C4-2B (cell line): ENCODE measurements at regions not wholly inside any gene's neighbourhood (a gene's known extent, or its start where the extent isn't known, plus 50 kb on each side); places are given as distances from the start of the nearest gene placed in this dataset.

ENCODE experiments used
- H3K27ac ChIP-seq: fragments of 450-650 bp; 2 replicates; pipeline ENCODE4 v1.5.1; 2017
- ZFX ChIP-seq: fragments of 450-650 bp; IDR thresholded peaks from 2 replicates; pipeline ENCODE4 v1.6.1; 2017
- TF ChIP-seq, protein P1 (sequence below): fragments of 450-650 bp; conservative IDR thresholded peaks from 2 replicates; pipeline ENCODE4 v1.5.1; 2017; ENCODE audit warnings: mild to moderate bottlenecking

DNA sequence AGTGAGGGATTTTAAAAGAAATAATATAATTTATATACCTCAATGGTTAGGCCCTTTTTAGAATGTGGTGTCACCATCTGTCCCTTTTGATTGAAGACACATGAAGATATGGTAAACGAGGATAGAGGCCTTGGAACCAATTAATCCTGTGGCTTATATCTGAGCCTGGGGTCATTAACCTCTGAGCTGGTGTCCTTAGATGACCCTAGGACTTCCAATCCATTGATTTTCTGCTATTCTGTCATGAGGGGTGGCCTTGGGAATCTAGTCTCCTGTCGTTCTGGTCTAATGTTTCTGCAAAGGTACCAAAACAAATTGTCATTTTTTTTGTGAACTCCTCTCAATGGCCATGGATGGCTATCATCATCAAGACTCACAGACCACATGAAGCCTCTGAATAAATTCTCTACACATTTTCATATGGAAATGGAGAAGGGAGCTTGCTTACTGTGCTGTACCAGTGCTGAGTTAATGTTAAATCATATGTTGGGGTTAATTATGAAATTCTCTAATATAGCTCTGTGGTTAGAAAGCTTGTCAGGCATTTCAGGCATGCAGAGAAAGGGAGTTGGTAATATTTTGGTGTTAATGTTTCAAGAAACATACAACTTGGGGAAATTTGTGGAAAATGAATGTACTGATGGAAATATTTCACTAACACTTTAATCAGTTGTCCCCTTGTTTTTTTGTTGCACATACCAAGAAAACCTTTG is 204.2 kb upstream of the IL15 start:
- TF ChIP-seq, protein P1, sequence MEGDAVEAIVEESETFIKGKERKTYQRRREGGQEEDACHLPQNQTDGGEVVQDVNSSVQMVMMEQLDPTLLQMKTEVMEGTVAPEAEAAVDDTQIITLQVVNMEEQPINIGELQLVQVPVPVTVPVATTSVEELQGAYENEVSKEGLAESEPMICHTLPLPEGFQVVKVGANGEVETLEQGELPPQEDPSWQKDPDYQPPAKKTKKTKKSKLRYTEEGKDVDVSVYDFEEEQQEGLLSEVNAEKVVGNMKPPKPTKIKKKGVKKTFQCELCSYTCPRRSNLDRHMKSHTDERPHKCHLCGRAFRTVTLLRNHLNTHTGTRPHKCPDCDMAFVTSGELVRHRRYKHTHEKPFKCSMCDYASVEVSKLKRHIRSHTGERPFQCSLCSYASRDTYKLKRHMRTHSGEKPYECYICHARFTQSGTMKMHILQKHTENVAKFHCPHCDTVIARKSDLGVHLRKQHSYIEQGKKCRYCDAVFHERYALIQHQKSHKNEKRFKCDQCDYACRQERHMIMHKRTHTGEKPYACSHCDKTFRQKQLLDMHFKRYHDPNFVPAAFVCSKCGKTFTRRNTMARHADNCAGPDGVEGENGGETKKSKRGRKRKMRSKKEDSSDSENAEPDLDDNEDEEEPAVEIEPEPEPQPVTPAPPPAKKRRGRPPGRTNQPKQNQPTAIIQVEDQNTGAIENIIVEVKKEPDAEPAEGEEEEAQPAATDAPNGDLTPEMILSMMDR, result no peak
- no peak for TF ChIP-seq ZFX

DNA sequence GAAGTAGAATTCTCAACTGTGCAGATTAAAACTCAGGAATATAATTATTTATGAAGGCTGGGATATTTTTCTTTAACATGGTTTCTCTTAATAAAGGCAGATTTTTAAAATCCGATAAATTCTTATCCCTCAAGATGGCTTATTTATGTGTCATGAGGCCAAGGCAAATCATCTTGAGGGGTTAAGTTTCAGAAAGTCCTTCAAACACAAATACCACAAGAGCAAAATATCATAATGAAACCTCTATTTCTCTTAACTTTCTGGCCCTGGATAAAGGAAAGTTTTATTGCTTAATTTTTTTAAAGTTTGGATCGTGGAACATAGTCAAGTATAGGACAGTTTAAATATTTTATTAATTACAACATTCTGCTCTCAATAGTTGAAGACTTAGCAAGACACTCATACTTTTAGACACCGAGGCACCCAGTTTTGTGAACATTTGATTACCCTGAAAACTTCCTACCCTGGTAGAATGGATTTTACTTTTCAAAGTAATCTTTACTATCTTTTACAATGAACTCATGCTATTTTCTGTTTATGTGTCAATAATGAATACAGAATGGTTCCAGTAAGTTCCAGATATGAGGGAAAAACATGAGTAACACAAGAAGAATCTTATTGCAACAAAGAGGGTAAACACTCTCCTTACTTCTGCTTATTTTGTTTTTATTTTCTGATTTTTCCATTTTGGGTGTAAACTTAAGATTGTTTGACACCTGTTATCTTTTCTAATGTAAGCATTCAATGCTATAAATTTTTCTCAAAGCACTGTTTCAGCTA is 200.7 kb upstream of the IL15 start:
- no peak for TF ChIP-seq ZFX
- TF ChIP-seq, protein P1, result no peak
- H3K27ac ChIP-seq, result no peak overlapping the region

More for the DNA sequence above, 204.2 kb upstream of the IL15 start:
- H3K27ac ChIP-seq, result no peak overlapping the region

DNA sequence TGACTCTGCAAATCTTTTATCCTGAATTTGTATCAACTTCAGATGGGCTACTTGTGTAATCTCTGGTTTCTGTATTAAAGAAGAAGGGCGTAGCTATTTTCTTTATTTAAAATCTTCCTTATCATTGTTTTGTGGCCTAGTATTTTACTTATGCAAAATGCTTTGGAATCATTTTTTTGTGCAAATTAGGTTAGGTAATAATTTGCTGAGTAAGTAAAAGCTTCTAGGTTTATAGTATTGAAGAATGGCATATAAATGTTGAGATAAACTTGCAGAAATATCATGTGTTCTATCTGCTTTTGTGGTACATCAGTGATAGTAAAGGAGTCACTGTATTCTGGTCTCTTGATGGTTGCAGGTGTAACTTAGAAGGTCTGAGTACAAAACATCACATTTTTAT is 197.2 kb upstream of the IL15 start:
- no peak overlapping the region for H3K27ac ChIP-seq
- no peak for TF ChIP-seq ZFX
- TF ChIP-seq, protein P1, result no peak

DNA sequence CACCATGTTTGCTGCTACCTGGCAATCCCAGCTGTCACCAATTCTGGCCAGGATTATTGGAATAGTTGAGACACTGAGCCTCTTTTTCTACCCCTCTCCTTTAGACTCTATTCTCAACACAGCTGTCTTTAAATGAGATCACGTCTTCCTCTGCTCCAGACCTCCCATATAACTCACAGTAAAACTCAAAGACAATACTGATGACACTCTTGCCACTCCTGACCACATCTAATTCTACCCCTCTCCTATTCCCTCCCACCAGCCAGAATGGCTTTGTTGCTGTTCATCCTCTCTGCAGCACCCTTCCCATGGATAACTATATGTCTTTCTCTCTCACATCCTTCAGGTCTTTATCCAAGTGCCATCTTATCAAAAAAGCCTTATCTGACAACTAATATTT is 188.6 kb upstream of the IL15 start:
- TF ChIP-seq ZFX, result no peak
- TF ChIP-seq, protein P1, result no peak
- no peak overlapping the region for H3K27ac ChIP-seq

DNA sequence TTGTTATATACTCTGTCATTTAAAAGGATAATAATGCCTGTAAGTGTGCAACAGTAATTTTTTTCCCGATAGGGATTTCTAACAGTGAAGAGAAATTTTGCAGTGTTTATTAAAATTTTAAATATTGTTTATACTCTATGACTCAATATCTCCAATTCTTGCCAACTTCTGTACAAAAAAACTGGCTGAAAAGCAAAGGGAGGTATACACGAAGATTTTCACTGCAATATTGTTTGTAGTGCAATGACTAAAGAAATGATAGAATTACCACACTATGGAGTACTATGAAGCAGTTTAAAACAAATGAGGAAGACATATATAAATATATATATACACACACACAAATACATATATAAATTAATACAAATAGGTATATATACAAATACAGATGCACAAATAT is 187.9 kb upstream of the IL15 start:
- no peak for TF ChIP-seq ZFX
- TF ChIP-seq, protein P1, result no peak
- no peak overlapping the region for H3K27ac ChIP-seq

DNA sequence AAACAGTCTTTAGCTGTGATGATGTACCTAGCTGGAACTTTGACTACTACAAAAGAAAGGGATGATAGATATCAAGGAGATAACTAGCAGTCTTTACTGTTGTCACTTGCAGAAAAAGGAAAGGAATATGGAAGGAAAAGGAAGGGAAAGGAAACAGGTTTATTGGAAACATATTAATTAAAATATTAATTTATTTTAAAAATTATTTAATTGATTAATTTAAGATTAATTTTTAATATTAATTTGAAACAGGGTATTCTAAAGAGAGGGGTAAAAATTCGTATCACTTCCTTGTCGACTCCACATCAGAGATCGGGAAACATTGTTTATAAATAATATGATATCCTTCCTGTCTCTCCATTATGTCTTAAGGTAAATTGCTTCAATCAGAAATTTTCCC is 186.5 kb upstream of the IL15 start:
- H3K27ac ChIP-seq, result no peak overlapping the region
- no peak for TF ChIP-seq ZFX
- TF ChIP-seq, protein P1, result no peak

DNA sequence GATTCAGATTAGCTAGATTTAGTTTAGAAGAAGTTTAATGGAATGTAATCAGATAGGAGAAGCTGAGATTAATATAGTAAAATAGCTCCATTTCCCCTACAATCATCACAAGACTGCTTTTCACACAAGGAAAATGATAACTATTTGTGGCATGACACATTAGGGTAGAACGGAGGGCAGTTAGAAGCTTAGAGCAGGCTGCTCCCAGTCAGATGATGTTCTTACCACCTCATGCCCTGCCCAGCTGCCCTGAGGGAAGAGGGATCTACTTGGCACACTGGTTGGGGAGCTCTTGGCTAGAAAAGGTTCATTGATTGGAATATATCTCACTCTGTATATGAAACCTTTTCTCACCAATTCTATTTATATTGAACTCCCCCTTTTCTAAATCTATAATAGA is 180.7 kb upstream of the IL15 start:
- TF ChIP-seq, protein P1, result no peak
- no peak for TF ChIP-seq ZFX

More for the DNA sequence above, 180.7 kb upstream of the IL15 start:
- H3K27ac ChIP-seq, result no peak overlapping the region
